Lower leg skin (tissue), 4 donors: ENCODE measurements at regions not wholly inside any gene's neighbourhood (a gene's known extent, or its start where the extent isn't known, plus 50 kb on each side); places are given as distances from the start of the nearest gene placed in this dataset.
"Not testable (repeated sequence)": the region's sequence is repeated elsewhere in the genome, so short reads cannot be mapped to it uniquely, and the experiment has no call there.

ENCODE experiments used
- DNase-seq, 2 donors: peaks; one replicate each; pipeline ENCODE4 v3.0.0-alpha.2; 2019; ENCODE audit warnings: low spot score in 2 of 2
- H3K4me3 ChIP-seq: fragments of 200-600 bp; sonication (generic); 2 replicates; pipeline ENCODE4 v1.5.1; 2017; ENCODE audit warnings: mild to moderate bottlenecking, low read depth; ENCODE audit not compliant: poor library complexity, severe bottlenecking
- POLR2A ChIP-seq, 2 donors: fragments of 450-650 bp; IDR thresholded peaks; one replicate each; pipeline ENCODE4 v1.6.1; 2016 to 2017; ENCODE audit warnings: antibody characterized with exemption in 2 of 2, mild to moderate bottlenecking in 1 of 2, moderate library complexity in 1 of 2
- WGBS, 2 donors: methylation state at CpG; one replicate each; pipeline ENCODE4 v1.1.5; 2018; 5-methylcytosine and 5-hydroxymethylcytosine counted together
- intact Hi-C: fragments of 100-400 bp; cut with DNase I; formaldehyde crosslinking; loops from one replicate; pipeline ENCODE4 v1.15.0; 2023; ENCODE audit warnings: low total_unique reads
- TF ChIP-seq, protein P1 (sequence below), 3 donors: fragments of 450-650 bp; IDR thresholded peaks; one replicate each; pipeline ENCODE4 v1.5.1; 2016; ENCODE audit warnings: antibody characterized with exemption in 3 of 3, mild to moderate bottlenecking in 3 of 3, moderate library complexity in 2 of 3

GRCh38 chr3:182424006-182424405 lies 369.3 kb upstream of the ATP11B start:
- 96 to 98% methylated on average over 3 of the region's 3 CpGs for WGBS, 2 donors
- no peak overlapping the region for H3K4me3 ChIP-seq
- TF ChIP-seq, protein P1, sequence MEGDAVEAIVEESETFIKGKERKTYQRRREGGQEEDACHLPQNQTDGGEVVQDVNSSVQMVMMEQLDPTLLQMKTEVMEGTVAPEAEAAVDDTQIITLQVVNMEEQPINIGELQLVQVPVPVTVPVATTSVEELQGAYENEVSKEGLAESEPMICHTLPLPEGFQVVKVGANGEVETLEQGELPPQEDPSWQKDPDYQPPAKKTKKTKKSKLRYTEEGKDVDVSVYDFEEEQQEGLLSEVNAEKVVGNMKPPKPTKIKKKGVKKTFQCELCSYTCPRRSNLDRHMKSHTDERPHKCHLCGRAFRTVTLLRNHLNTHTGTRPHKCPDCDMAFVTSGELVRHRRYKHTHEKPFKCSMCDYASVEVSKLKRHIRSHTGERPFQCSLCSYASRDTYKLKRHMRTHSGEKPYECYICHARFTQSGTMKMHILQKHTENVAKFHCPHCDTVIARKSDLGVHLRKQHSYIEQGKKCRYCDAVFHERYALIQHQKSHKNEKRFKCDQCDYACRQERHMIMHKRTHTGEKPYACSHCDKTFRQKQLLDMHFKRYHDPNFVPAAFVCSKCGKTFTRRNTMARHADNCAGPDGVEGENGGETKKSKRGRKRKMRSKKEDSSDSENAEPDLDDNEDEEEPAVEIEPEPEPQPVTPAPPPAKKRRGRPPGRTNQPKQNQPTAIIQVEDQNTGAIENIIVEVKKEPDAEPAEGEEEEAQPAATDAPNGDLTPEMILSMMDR (IDR thresholded peaks at IDR 0.05), result no peak
- TF ChIP-seq POLR2A (IDR thresholded peaks at IDR 0.05), result no peak
- DNase-seq, result no peak
- intact Hi-C loops, result no loop called here

DNA sequence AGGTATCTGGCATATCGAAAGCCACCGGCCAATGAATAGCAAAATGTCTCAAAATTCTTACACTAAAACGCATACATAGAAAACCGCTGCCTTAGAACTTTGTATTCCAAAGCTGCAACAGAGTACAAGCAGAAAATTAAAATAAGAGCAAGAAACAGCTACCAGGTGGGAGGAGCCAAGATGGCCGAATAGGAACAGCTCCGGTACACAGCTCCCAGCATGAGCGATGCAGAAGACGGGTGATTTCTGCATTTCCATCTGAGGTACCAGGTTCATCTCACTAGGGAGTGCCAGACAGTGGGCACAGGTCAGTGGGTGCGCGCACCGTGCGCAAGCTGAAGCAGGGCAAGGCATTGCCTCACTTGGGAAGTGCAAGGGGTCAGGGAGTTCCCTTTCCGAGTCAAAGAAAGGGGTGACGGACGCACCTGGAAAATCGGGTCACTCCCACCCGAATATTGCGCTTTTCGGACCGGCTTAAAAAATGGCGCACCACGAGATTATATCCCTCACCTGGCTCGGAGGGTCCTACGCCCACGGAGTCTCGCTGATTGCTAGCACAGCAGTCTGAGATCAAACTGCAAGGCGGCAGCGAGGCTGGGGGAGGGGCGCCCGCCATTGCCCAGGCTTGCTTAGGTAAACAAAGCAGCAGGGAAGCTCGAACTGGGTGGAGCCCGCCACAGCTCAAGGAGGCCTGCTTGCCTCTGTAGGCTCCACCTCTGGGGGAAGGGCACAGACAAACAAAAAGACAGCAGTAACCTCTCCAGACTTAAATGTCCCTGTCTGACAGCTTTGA lies 367.2 kb upstream of the ATP11B start:
- 80 to 88% methylated on average over 26 to 30 of the region's 32 CpGs for WGBS, 2 donors
- DNase-seq, H3K4me3 ChIP-seq, intact Hi-C loops: not testable (repeated sequence)

GRCh38 chr3:182431972-182432371 lies 361.3 kb upstream of the ATP11B start:
- DNase-seq, intact Hi-C loops, H3K4me3 ChIP-seq: not testable (repeated sequence)
- WGBS, 2 donors, result 94 to 96% methylated on average over 6 of the region's 6 CpGs

DNA sequence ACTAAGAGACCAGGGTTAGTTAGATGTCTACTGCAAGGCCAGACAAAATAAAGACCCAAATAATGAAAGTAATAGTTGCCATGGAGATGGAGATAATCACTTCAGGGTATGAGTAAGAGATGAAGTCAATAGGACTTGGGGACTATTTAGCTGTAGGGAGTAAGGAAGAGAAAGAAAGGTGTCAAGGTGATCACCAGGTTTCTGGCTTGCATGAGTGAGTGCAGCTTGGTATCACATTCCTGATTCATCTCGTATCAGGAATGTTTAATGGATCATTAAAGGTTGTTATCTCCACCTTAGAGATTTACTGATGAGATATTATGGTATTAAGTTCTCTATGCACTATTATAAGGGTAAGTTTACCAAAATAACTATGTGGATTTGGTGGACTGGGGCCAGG lies 357.4 kb upstream of the ATP11B start:
- H3K4me3 ChIP-seq, result no peak overlapping the region
- intact Hi-C loops, result no loop called here
- no peak for DNase-seq
- TF ChIP-seq, protein P1 (IDR thresholded peaks at IDR 0.05), result no peak
- no peak for TF ChIP-seq POLR2A (IDR thresholded peaks at IDR 0.05)
- 44 to 64% methylated on average over 1 of the region's 1 CpG for WGBS, 2 donors

DNA sequence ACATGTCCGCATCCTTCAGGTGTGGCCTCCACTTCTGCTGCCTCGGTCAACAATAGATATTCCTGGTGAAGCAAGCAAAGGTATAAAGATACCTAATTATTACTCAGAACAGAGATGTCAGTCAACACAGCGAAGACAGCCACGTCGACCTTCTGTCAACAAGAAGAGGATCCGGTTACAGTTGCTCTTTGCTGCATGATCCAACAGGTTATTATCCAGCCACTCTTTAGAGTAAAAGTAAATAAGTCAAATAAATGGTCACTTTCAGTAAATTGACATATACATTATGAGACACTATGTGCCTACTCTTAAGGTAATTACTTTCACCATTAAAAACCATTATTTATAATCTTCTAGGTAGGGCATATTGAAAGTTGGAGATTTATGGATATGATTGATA lies 356.8 kb upstream of the ATP11B start:
- no peak overlapping the region for H3K4me3 ChIP-seq
- intact Hi-C loops, result no loop called here
- WGBS, 2 donors, result 75 to 77% methylated on average over 6 of the region's 6 CpGs
- no peak for DNase-seq
- TF ChIP-seq POLR2A (IDR thresholded peaks at IDR 0.05), result no peak
- TF ChIP-seq, protein P1 (IDR thresholded peaks at IDR 0.05), result no peak

- H3K4me3 ChIP-seq, result no peak overlapping the region
- WGBS, 2 donors, result 83 to 84% methylated on average over 1 of the region's 1 CpG
- no peak for DNase-seq
- intact Hi-C loops, result no loop called here
- TF ChIP-seq POLR2A (IDR thresholded peaks at IDR 0.05), result no peak
- TF ChIP-seq, protein P1 (IDR thresholded peaks at IDR 0.05), result no peak
Observed at GRCh38 chr3:182438398-182438797, 354.9 kb upstream of the ATP11B start.

GRCh38 chr3:182440101-182440500 lies 353.2 kb upstream of the ATP11B start:
- no peak for DNase-seq
- intact Hi-C loops, result no loop called here
- TF ChIP-seq, protein P1 (IDR thresholded peaks at IDR 0.05), result no peak
- no peak for TF ChIP-seq POLR2A (IDR thresholded peaks at IDR 0.05)
- no peak overlapping the region for H3K4me3 ChIP-seq
